ENCODE measurements at regions not wholly inside any gene's neighbourhood (a gene's known extent, or its start where the extent isn't known, plus 50 kb on each side); places are given as distances from the start of the nearest gene placed in this dataset.
"Not testable (repeated sequence)": the region's sequence is repeated elsewhere in the genome, so short reads cannot be mapped to it uniquely, and the experiment has no call there.

GRCh38 chr2:13260402-13260801 lies 543.7 kb downstream of the TRIB2 start:
- 45% methylated on average over 2 of the region's 2 CpGs for WGBS
- H3K4me3 ChIP-seq = no peak overlapping the region
- no peak for TF ChIP-seq POLR2A (IDR thresholded peaks at IDR 0.05)
- no peak for TF ChIP-seq POLR2AphosphoS5 (IDR thresholded peaks at IDR 0.05)
- no peak for TF ChIP-seq CTCF (IDR thresholded peaks at IDR 0.05)
- TF ChIP-seq EP300 (IDR thresholded peaks at IDR 0.05) = no peak
- no peak overlapping the region for H3K27ac ChIP-seq
- H3K36me3 ChIP-seq = no peaks in the 10 kb centered on the region
- H3K9me3 ChIP-seq = no peaks in the 10 kb centered on the region
- DNase-seq (ENCODE audit: low spot score in 2 of 2) = no peak
- no peaks in the 10 kb centered on the region for H3K4me1 ChIP-seq
- no peaks in the 10 kb centered on the region for H3K27me3 ChIP-seq

GRCh38 chr2:13266166-13266565 lies 549.4 kb downstream of the TRIB2 start:
- no peak for DNase-seq (ENCODE audit: low spot score in 2 of 2)
- H3K4me1 ChIP-seq = no peaks in the 10 kb centered on the region
- no peaks in the 10 kb centered on the region for H3K27me3 ChIP-seq
- no peaks in the 10 kb centered on the region for H3K9me3 ChIP-seq
- H3K36me3 ChIP-seq = no peaks in the 10 kb centered on the region
- TF ChIP-seq POLR2AphosphoS5 (IDR thresholded peaks at IDR 0.05) (no peak), CTCF (IDR thresholded peaks at IDR 0.05) (no peak), POLR2A (IDR thresholded peaks at IDR 0.05) (no peak), EP300 (IDR thresholded peaks at IDR 0.05) (no peak)
- no peak overlapping the region for H3K27ac ChIP-seq
- H3K4me3 ChIP-seq = no peak overlapping the region
- 57% methylated on average over 1 of the region's 1 CpG for WGBS

- TF ChIP-seq POLR2AphosphoS5 (IDR thresholded peaks at IDR 0.05) (no peak), CTCF (IDR thresholded peaks at IDR 0.05) (no peak), POLR2A (IDR thresholded peaks at IDR 0.05) (no peak)
Measured at GRCh38 chr2:13284688-13285087, 568.0 kb downstream of the TRIB2 start.

GRCh38 chr2:13289310-13289709 lies 572.6 kb downstream of the TRIB2 start:
- no peak overlapping the region for H3K27ac ChIP-seq
- no peak overlapping the region for H3K4me3 ChIP-seq
- H3K27me3 ChIP-seq = no peaks in the 10 kb centered on the region
- no peak for TF ChIP-seq EP300 (IDR thresholded peaks at IDR 0.05)
- H3K9me3 ChIP-seq = no peaks in the 10 kb centered on the region
- no peak for DNase-seq (ENCODE audit: low spot score in 2 of 2)
- H3K36me3 ChIP-seq = no peaks in the 10 kb centered on the region
- no peaks in the 10 kb centered on the region for H3K4me1 ChIP-seq

More at GRCh38 chr2:13284688-13285087, 568.0 kb downstream of the TRIB2 start:
- Histone ChIP-seq H3K27ac (no peak overlapping the region), H3K9me3 (no peaks in the 10 kb centered on the region), H3K4me3 (no peak overlapping the region), H3K4me1 (no peaks in the 10 kb centered on the region), H3K27me3 (no peaks in the 10 kb centered on the region), H3K36me3 (no peaks in the 10 kb centered on the region)
- WGBS = 86% methylated on average over 8 of the region's 8 CpGs
- no peak for DNase-seq (ENCODE audit: low spot score in 2 of 2)

- 87% methylated on average over 33 of the region's 33 CpGs for WGBS
- not testable (repeated sequence) for H3K36me3 ChIP-seq; H3K27ac ChIP-seq; H3K27me3 ChIP-seq; H3K4me1 ChIP-seq; H3K4me3 ChIP-seq; H3K9me3 ChIP-seq; DNase-seq (ENCODE audit: low spot score in 2 of 2)
Measured at GRCh38 chr2:13308478-13308805, 591.7 kb downstream of the TRIB2 start.

GRCh38 chr2:13308989-13309388 lies 592.3 kb downstream of the TRIB2 start:
- no peaks in the 10 kb centered on the region for H3K9me3 ChIP-seq
- H3K4me3 ChIP-seq = no peak overlapping the region
- no peaks in the 10 kb centered on the region for H3K4me1 ChIP-seq
- DNase-seq (ENCODE audit: low spot score in 2 of 2) = no peak
- WGBS = 58% methylated on average over 4 of the region's 4 CpGs
- H3K27me3 ChIP-seq = no peaks in the 10 kb centered on the region
- TF ChIP-seq POLR2AphosphoS5 (IDR thresholded peaks at IDR 0.05) (no peak), CTCF (IDR thresholded peaks at IDR 0.05) (no peak), EP300 (IDR thresholded peaks at IDR 0.05) (no peak), POLR2A (IDR thresholded peaks at IDR 0.05) (no peak)
- no peaks in the 10 kb centered on the region for H3K36me3 ChIP-seq
- no peak overlapping the region for H3K27ac ChIP-seq

Measured in suprapubic skin (tissue), 4 donors.